ENCODE measurements at regions not wholly inside any gene's neighbourhood (a gene's known extent, or its start where the extent isn't known, plus 50 kb on each side); places are given as distances from the start of the nearest gene placed in this dataset.

DNA sequence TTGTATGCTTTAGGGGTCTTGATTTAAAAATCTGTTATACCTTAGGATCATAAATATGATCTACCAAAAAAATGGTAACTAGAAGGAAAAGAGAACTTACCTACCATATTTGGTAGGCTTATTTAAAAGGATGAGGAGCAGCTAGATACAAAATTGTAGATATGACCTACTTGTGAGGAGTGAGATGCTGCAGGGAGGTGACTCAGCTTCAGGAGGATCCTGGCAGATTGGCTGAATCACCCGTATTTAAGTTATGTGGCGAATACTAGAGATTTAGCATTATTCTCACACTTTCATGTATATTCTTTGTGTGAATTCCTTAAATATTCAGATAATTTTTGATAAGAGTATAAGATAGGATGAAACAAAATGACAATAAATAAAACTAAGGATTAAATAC is 657.3 kb upstream of the LINC00305 start:
- TF ChIP-seq GABPA (IDR thresholded peaks at IDR 0.05; ENCODE audit: low read depth) (no peak), POLR2AphosphoS5 (IDR thresholded peaks at IDR 0.05; ENCODE audit: low read depth) (no peak)
- TF ChIP-seq, protein P1, sequence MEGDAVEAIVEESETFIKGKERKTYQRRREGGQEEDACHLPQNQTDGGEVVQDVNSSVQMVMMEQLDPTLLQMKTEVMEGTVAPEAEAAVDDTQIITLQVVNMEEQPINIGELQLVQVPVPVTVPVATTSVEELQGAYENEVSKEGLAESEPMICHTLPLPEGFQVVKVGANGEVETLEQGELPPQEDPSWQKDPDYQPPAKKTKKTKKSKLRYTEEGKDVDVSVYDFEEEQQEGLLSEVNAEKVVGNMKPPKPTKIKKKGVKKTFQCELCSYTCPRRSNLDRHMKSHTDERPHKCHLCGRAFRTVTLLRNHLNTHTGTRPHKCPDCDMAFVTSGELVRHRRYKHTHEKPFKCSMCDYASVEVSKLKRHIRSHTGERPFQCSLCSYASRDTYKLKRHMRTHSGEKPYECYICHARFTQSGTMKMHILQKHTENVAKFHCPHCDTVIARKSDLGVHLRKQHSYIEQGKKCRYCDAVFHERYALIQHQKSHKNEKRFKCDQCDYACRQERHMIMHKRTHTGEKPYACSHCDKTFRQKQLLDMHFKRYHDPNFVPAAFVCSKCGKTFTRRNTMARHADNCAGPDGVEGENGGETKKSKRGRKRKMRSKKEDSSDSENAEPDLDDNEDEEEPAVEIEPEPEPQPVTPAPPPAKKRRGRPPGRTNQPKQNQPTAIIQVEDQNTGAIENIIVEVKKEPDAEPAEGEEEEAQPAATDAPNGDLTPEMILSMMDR (IDR thresholded peaks at IDR 0.05; ENCODE audit: insufficient read depth, low read length): no peak
